Urinary bladder (tissue), 3 donors: ENCODE measurements at regions not wholly inside any gene's neighbourhood (a gene's known extent, or its start where the extent isn't known, plus 50 kb on each side); places are given as distances from the start of the nearest gene placed in this dataset.

ENCODE experiments used
- DNase-seq: peaks from one replicate; pipeline ENCODE4 v3.0.0-alpha.2; 2015; ENCODE audit errors: extremely low spot score
- H3K27ac ChIP-seq: one replicate; pipeline ENCODE4 v1.5.1; 2013; ENCODE audit warnings: low read depth, mild to moderate bottlenecking, moderate library complexity
- H3K36me3 ChIP-seq: one replicate; pipeline ENCODE4 v1.6.1; 2013; ENCODE audit warnings: mild to moderate bottlenecking, moderate library complexity; ENCODE audit not compliant: insufficient read depth
- H3K4me1 ChIP-seq: one replicate; pipeline ENCODE4 v1.6.1; 2013; ENCODE audit warnings: mild to moderate bottlenecking, moderate library complexity; ENCODE audit not compliant: insufficient read depth
- H3K4me3 ChIP-seq: one replicate; pipeline ENCODE4 v1.5.1; 2013; ENCODE audit warnings: low read depth, low read length
- WGBS: extraction: QIAGEN DNeasy Blood & Tissue Kit; methylation state at CpG from one replicate; pipeline ENCODE4 v1.1.7; 2013; 5-methylcytosine and 5-hydroxymethylcytosine counted together
- donor health status: healthy with polysubstance abuse.
- donor health status: healthy.

DNA sequence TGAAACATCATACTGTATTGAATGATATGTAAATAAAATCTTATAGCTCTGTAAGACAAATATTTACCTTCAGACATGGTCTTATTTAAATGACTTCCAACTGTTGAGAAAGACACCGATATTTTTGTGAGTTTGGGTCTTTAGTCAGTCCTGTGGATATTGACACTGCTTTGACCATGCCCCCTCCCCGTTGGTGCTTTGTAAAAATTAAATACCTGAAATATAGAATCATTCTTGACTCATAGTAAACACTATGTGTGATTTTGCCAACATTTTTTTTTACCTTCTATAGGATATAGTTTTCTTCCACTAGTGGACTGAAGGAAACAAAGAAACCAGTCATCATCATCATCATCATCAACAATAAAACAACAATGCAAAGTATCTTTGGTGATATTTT, 114.3 kb upstream of the HS3ST1 start:
- no peak overlapping the region for H3K27ac ChIP-seq
- 79% methylated on average over 2 of the region's 2 CpGs for WGBS

DNA sequence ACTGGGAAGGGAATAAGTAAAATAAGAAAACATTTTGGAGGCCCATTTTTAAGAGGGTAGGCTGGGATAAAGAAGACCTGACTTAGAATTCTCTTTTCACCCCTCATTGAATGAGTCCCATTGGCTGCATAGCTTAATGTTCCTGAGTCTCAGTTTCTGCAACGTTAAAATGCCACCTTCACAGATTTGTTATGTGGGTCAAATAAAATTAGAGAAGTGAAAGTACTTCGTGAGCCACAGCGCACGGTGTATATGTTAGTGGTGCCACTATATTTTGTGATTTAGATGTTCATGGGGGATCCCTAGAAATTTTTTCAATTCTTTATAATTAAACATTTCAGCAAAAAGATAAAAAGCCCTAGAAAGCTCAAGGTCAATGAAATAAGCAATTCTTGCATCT, 109.2 kb upstream of the HS3ST1 start:
- Histone ChIP-seq H3K4me1 (no peaks in the 10 kb centered on the region), H3K36me3 (no peaks in the 10 kb centered on the region), H3K27ac (no peak overlapping the region), H3K4me3 (no peak overlapping the region)
- 66% methylated on average over 4 of the region's 4 CpGs for WGBS
- no peak for DNase-seq

More for the DNA sequence above, 114.3 kb upstream of the HS3ST1 start:
- no peaks in the 10 kb centered on the region for H3K4me1 ChIP-seq
- no peaks in the 10 kb centered on the region for H3K36me3 ChIP-seq
- no peak overlapping the region for H3K4me3 ChIP-seq
- no peak for DNase-seq

DNA sequence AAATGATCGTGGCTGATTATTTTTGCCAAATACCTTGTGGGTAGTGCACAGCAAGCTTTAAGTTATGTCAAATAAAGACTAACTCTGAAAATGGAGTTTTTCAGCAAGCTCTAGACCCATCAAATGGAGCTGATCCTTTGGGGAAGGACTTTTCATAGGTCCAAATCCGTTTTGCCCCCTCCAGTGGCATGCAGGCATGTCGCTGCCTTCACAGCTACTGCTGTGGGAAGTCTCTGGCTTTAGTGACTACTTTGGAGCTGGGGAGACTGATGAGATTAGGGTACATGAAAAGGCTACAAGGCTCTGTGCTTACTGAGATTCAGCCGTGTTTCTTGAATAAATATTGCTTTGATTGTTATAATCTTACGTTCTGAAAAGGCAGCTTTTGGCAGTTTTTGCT, 106.6 kb upstream of the HS3ST1 start:
- Histone ChIP-seq H3K36me3 (no peaks in the 10 kb centered on the region), H3K4me3 (no peak overlapping the region), H3K27ac (no peak overlapping the region), H3K4me1 (no peaks in the 10 kb centered on the region)
- DNase-seq = no peak
- 60% methylated on average over 5 of the region's 5 CpGs for WGBS

DNA sequence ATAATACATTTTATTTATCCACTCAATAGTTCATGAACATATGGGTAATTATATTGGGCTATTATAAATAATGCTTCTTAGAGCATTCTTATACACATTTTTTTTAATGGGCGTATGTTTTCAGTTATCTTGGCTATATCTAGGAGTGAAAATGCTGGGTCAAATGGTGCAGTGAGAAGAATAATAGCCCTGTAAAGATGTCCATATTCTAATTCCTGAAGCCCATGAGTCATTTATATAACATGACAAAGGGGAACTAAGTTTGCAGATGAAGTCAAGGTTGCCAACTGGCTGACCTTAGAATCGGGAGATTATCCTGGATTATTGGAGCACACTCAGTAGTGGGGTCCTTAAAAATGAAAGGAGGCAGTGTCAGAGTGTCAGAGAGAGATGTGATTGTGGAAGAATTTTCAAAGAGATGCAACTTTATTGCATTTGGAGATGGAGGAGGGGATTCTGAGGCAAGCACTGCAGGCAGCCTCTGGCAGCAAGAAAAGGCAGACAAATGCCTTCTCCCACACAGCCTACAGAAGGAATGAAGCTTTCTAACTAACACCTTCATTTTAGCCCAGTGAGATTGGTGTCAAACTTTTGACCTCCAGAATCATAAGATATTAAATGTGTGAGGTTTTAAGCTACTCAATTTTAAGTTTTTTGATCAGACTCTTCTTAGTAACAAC, 106.1 kb upstream of the HS3ST1 start:
- no peak overlapping the region for H3K27ac ChIP-seq
- no peak for DNase-seq
- 7% methylated on average over 2 of the region's 2 CpGs for WGBS

DNA sequence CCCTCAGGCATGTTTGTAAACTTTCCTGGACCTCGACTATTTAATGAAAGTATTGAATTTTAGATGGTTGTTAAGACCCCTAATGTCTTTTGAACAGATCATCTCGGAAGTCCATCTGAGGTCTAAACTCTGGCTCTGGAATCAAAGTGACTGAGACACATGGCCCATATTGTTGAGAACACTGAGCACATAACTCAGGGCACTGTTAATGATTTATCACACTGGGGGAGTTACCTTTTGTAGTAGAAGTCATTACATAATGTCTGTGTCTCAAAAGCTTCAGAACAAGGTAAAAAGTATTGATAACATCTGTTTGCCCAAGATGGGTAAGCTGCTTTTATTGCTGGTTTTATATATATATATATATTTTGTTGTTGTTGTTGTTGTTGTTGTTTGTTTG, 103.4 kb upstream of the HS3ST1 start:
- DNase-seq = no peak
- Histone ChIP-seq H3K4me1 (no peaks in the 10 kb centered on the region), H3K4me3 (no peak overlapping the region), H3K36me3 (no peaks in the 10 kb centered on the region), H3K27ac (no peak overlapping the region)
- WGBS = 79% methylated on average over 2 of the region's 2 CpGs

More for the DNA sequence above, 106.1 kb upstream of the HS3ST1 start:
- Histone ChIP-seq H3K4me3 (no peak overlapping the region), H3K36me3 (no peaks in the 10 kb centered on the region), H3K4me1 (no peaks in the 10 kb centered on the region)

DNA sequence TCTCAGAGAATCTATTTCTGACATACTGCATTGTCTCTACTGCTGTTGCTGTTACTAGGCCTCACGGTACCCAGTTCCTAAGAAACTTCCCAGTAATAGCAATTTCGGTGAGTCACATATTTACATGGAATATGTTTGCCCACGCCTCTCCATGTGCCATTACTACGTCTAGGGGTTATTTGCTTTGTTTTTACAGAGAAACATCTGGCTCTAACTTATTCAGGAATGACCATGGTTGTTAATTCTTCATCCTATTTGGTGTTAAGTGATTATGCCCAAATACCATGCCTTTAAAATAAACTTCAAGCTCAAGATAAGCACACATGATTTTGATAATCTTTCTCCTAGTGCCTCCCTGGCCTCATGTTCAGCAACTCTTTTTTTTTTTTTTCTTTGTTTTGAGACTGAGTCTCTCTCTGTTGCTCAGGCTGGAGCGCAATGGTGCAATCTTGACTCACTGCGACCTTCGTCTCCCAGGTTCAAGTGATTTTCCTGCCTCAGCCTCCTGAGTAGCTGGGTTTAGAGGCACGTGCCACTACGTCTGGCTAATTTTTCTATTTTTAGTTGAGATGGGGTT, 101.0 kb upstream of the HS3ST1 start:
- DNase-seq = no peak
- Histone ChIP-seq H3K36me3 (no peaks in the 10 kb centered on the region), H3K4me1 (no peaks in the 10 kb centered on the region), H3K4me3 (no peak overlapping the region), H3K27ac (no peak overlapping the region)
- 75% methylated on average over 9 of the region's 9 CpGs for WGBS

DNA sequence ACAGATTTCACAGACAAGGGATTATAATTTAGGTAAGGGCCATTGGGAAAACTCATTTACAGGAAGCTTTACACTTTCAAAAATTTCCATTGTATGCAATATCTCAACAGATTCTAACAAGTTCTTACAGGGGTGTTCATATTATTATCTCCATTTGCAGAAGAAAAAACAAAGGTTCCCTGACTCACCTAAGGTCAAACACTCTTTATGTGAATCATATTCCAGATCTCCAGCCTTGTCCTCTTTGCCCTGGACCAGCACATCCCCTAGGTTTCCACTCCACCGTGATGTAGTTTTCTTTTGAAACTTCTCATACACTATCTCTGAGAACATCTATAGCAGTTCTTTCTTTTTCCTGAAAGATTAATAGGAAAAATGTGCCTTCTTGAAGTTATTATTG, 96.4 kb upstream of the HS3ST1 start:
- WGBS = 75% methylated on average over 1 of the region's 1 CpG
- H3K4me1 ChIP-seq = no peaks in the 10 kb centered on the region
- H3K27ac ChIP-seq = no peak overlapping the region
- no peaks in the 10 kb centered on the region for H3K36me3 ChIP-seq
- no peak overlapping the region for H3K4me3 ChIP-seq
- no peak for DNase-seq

DNA sequence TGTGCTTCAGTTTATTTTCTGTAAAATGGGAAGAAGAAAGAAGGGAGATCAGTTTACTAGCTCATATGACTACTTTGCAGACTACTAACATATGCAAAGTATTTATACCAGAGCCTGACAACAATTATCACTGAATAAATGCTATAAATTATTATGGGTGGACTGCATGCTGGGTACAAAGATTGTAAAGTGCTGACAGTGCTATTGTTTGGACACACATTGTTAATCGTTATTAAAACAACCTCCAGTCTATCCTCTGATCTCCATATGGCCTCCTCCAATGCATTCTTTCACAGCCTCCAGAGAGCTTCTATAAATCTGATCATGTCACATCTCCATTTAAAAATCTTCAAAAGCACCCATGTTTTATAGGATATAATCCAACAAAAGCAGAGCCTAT, 90.1 kb upstream of the HS3ST1 start:
- Histone ChIP-seq H3K4me3 (no peak overlapping the region), H3K4me1 (no peaks in the 10 kb centered on the region), H3K36me3 (no peaks in the 10 kb centered on the region), H3K27ac (no peak overlapping the region)
- WGBS = 56% methylated on average over 1 of the region's 1 CpG
- no peak for DNase-seq

DNA sequence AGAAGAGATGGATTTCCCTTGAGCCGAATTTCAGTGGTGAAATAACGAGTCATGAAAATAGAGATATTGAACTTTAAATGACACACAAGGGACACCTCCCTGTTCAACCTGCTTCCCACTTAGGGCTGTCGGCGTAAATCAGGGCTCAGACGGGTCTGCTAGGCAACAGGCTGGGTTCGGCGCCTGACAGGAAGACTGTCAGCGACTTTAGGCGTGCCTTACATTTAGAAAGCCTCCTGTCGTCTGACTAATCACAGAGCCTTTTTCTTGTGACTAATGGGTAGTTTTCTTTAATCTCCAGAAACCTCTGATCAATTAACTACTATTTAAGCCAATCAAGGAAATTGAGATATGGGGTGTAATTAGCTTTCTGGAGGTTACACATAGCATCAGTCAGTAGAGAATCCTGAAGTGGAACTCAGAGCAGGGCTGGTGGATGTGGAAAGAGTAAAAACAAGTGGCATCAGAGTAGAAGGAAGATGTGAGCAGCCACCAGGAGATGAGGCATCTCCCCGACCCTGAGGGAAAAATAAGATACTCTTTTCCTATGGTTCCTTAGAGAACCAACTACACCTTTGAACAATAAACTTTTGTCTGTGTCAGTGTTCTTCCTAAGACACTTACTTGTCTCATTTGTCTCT, 86.2 kb upstream of the HS3ST1 start:
- 49% methylated on average over 11 of the region's 11 CpGs for WGBS
- no peaks in the 10 kb centered on the region for H3K4me1 ChIP-seq
- H3K27ac ChIP-seq = no peak overlapping the region
- H3K36me3 ChIP-seq = no peaks in the 10 kb centered on the region
- DNase-seq = no peak
- H3K4me3 ChIP-seq = no peak overlapping the region

DNA sequence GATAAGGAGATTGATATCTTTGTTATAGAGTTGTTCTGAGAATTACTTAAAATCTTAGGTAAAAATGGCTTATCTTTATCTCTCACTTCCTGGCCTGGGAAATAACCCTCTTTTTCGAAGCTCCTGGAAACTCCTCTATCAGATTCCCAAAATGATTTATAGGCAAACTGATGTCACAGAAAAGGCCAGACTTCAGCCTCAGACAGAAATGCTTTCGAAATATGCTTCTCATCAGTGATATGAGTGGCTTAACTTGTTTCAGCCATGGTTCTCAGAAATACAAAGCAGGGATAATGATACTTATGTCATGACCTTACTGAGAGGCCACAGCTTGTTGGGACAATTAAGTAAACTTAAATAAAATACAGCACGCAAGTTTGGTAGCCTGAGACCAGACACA, 85.3 kb upstream of the HS3ST1 start:
- WGBS = 30% methylated on average over 3 of the region's 3 CpGs
- Histone ChIP-seq H3K4me1 (no peaks in the 10 kb centered on the region), H3K36me3 (no peaks in the 10 kb centered on the region), H3K4me3 (no peak overlapping the region), H3K27ac (peak overlapping the region; percentile 19)
- no peak for DNase-seq

DNA sequence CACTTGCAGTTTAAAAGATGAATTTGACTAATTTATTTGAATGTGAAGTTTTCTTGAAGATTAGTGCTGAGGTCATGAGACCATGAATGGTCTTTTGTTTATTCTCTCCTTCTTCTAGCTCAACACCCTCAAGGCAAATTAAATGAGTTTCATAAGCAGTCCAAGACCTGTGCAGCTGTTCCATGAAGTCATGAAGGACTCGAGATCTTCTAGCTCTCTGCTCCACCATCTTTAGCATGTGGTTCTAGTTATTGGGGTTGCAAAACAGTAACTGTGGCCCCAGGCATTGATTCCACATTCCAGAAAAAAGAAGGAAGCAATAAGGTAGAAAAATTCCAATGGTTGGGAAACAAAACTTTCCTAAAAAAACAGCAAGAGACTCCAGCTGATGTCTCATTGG, 84.2 kb upstream of the HS3ST1 start:
- no peak overlapping the region for H3K4me3 ChIP-seq
- WGBS = 72% methylated on average over 1 of the region's 1 CpG
- H3K27ac ChIP-seq = no peak overlapping the region
- no peaks in the 10 kb centered on the region for H3K4me1 ChIP-seq
- H3K36me3 ChIP-seq = no peaks in the 10 kb centered on the region
- no peak for DNase-seq

DNA sequence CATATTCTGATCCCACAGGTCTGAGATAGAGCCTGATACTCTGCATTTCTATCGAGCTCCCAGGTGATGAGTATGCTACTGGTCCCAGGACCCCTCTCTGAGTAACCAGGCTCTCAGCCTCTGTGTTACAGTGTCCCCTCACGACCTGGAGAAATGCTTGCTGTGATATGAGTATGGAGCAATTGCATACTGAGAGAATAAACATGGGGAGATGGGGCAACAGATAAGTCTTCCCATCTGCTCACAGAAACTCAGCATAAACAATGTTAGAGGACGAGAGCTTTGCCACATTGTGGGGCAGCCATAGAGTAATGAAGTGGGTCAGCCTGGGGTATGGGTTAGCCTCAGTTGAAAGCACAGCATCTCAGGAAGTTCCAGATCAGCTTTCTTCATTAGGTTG, 82.6 kb upstream of the HS3ST1 start:
- 54% methylated on average over 3 of the region's 3 CpGs for WGBS
- Histone ChIP-seq H3K36me3 (no peaks in the 10 kb centered on the region), H3K27ac (no peak overlapping the region), H3K4me1 (no peaks in the 10 kb centered on the region), H3K4me3 (no peak overlapping the region)
- DNase-seq = no peak

DNA sequence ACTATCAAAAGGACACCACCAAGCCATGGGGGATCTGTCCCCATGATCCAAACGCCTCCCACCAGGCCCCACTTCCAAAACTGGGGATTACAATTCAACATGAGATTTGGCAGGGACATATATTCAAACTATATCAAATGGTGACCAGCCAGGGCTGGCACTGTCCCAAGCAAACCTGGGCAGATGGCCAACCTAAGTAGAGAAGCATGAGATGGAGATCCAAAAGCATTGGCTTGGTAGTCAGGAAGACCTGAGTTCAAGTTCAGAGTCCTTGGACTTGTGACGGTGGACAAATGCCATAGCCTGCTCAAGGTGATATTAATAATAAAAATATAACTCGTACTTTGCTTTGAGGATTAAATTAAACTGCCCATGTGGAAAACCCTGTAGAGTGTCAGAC, 79.2 kb upstream of the HS3ST1 start:
- no peaks in the 10 kb centered on the region for H3K36me3 ChIP-seq
- H3K4me1 ChIP-seq = peaks cover 2% of the 10 kb centered on the region
- WGBS = 65% methylated on average over 3 of the region's 3 CpGs
- H3K4me3 ChIP-seq = no peak overlapping the region
- H3K27ac ChIP-seq = no peak overlapping the region
- DNase-seq = no peak

DNA sequence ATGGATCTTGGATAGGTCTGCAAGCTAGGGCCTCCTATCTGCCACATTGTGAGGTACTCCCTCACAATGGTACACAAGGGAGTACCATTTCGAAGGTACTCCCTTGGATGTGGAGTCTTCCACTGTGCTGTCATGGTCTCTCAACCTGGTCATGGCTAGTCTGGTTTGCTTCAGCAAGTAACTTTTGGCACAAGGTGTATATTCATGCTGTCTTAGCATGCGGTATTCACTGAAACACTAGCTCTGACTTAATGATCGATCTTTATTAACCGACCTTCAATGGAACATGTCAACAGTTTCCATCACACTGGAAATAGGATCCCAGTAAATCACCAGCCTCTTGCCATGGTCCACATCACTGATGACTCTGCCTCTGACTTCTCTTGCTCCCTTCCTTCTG, 77.5 kb upstream of the HS3ST1 start:
- no peak for DNase-seq
- Histone ChIP-seq H3K36me3 (no peaks in the 10 kb centered on the region), H3K27ac (no peak overlapping the region), H3K4me1 (peaks cover 2% of the 10 kb centered on the region), H3K4me3 (no peak overlapping the region)
- WGBS = 94% methylated on average over 4 of the region's 4 CpGs
